GM19372 (cell line): ENCODE measurements at regions not wholly inside any gene's neighbourhood (a gene's known extent, or its start where the extent isn't known, plus 50 kb on each side); places are given as distances from the start of the nearest gene placed in this dataset.

Experiments
- ATAC-seq: cut with Tn5 transposase; IDR thresholded peaks from one replicate; pipeline ENCODE4 v1.9.1; 2021; ENCODE audit warnings: mild to moderate bottlenecking, low read depth, moderate library complexity; ENCODE audit not compliant: unreplicated experiment

- no peak for ATAC-seq
These were observed 376.9 kb downstream of the PPP3CA start for GRCh38 chr4:100970414-100970813.

- ATAC-seq: no peak
These were observed 377.4 kb downstream of the PPP3CA start for GRCh38 chr4:100969925-100970324.

DNA sequence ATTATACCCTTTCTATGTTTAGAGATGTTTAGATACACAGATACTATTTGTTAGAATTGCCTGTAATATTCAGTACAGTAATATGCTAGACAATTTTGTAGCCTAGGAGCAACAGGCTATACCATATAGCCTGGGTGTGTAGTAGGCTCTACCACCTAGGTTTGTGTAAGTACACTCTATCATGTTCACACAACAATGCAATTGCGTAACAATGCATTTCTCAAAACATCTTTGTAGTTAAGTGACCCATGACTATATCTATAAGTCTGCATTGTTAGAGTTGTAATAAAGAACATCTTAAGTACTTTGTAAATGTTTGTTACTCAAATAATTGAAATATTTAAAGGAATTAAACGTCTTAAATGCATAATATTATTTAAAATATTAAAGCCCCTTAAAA, 379.3 kb downstream of the PPP3CA start:
- ATAC-seq: no peak

DNA sequence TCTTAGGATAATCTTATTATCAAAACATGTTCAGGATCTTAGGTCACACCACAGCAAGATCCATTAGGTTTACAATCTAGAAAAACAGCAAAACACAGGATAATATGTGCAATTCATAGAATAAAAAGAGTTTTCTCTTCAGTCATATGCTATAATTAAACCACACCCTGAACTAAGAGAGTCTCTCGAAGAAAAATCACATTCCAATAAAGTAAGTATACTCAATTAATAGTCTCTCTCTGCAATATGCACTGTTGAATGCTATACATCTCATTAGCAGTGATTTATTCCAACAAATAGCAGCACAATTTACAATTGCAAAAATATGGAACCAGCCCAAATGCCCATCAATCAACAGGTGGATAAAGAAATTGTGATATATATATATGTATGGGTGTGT, 383.7 kb downstream of the PPP3CA start:
- no peak for ATAC-seq

GRCh38 chr4:100962698-100963097, 384.6 kb downstream of the PPP3CA start:
- no peak for ATAC-seq

- ATAC-seq: no peak
These were observed 387.1 kb downstream of the PPP3CA start for GRCh38 chr4:100960232-100960631.

DNA sequence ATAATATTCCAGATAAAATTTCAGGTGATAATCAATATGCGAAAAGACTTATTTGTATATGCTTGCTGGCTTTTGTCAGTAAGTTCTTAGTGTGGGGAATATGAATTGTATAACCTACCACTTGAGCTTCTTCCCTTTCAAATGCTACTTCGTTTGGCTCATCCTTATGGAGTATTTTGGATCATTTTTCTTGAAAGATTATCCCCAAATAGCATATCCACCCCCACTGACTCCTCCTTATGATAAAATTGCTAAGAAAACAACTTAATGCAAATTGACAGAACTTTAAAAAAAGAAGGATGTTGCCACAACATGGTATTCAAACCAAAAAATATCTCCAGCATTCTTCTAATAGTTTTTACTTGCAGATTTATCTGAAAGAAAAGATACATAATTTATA, 393.3 kb downstream of the PPP3CA start:
- no peak for ATAC-seq

DNA sequence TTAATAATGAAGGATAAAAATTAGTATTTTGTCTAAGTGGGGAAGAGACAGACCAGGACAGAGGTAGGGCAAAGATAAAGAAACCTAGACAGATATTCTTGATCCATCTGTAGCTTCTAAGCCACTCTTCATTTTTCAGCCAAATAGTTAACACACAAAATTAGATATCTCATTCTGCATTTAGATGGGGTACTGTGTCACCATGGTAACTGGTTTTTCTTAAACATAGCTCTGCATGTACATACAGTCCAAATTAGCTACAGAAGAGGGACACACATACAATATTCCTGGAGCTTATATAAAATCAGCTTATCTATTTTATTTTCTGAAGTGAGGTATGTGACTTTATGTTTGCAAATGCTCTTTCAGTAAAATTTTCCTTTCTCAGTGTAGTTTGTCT, 393.7 kb downstream of the PPP3CA start:
- ATAC-seq: no peak

DNA sequence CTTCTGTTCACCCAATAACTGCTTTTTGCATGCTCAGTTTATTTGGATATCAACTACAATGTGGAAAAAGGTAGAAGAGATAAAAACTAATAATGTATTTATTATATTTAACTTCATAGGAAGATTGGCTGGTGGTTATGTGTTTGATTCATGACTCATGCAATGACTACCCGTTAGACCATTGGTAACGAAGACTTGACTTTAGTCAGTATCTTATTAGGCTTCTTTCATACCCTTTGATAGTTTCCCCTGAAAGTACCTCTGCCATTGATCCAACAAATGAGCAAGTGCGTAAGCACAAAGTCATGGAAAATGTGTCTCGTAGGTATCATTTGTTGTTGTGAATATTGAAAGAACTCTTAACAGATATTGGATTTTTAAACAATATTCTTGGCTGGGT, 394.7 kb downstream of the PPP3CA start:
- ATAC-seq: no peak

DNA sequence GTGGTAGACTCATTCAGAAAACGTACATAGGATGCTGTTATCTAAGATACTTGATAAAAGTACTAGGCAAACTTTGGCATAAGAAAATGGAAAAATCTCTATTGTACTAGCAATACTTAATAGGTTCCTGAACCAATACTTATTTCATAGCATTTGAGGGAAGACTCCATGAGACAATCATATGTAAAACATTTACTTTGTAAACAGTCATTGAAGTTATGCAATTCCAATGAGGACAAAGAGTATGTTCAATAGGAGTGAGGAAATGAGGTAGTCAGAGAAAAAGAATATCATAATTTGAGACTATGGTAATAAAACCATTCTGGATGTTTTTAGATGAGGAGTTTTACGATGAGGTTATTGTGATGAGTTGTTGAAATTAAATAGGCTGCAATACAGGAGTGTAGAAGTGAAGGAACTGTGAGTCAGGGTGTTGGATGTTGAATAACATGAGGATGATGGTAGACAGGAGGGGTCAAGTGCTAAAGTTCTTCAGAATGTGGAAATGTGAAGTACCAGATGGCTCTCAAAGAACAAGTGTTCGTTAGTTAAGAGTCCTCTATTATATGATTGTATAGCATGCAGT, 397.9 kb downstream of the PPP3CA start:
- ATAC-seq: no peak

GRCh38 chr4:100948911-100949310, 398.4 kb downstream of the PPP3CA start:
- no peak for ATAC-seq

GRCh38 chr4:100945789-100946188, 401.5 kb downstream of the PPP3CA start:
- ATAC-seq: no peak

GRCh38 chr4:100938698-100939097, 408.6 kb downstream of the PPP3CA start:
- no peak for ATAC-seq

- no peak for ATAC-seq
These were observed 410.5 kb downstream of the PPP3CA start for GRCh38 chr4:100936661-100937375.

- ATAC-seq: no peak
These were observed 412.2 kb downstream of the PPP3CA start for GRCh38 chr4:100935090-100935489.

DNA sequence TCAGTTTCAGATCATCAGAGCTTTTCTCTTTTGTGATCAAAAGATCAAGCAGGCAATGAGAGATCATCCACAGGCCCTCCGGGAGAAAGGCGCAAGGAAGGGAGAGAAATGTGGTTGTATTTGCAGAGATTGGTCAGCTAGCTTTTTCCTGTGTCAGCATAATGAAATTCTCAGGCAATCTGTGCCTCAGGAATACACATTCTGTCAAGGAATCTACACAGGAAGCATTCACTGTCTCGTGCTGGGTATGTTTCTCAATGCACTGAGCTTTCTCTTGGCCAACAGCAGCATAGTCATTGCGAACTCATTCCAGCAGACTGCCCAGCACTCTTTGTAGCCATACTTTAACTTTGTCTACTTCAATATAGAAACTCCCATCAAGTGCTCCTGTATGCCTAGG, 413.7 kb downstream of the PPP3CA start:
- no peak for ATAC-seq

DNA sequence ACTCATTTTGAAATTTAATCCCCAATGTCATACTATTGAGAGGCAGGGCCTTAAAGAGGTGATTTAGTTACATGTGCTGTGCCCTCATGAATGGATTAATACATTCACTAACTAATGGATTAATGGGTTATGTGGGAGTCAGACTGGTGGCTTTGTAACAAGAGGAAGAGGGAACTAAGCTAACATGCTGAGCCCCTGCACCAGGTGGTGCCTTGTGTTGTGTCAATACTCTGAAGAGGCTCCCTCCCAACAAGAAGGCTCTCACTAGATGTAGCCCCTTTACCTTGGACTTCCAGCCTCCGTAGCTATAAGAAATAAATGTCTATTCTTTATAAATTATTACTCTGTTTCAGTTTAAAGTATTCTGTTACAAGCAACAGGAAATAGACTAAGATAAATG, 411.9 kb upstream of the EMCN start:
- ATAC-seq: no peak

GRCh38 chr4:100929135-100929534, 411.3 kb upstream of the EMCN start:
- no peak for ATAC-seq

DNA sequence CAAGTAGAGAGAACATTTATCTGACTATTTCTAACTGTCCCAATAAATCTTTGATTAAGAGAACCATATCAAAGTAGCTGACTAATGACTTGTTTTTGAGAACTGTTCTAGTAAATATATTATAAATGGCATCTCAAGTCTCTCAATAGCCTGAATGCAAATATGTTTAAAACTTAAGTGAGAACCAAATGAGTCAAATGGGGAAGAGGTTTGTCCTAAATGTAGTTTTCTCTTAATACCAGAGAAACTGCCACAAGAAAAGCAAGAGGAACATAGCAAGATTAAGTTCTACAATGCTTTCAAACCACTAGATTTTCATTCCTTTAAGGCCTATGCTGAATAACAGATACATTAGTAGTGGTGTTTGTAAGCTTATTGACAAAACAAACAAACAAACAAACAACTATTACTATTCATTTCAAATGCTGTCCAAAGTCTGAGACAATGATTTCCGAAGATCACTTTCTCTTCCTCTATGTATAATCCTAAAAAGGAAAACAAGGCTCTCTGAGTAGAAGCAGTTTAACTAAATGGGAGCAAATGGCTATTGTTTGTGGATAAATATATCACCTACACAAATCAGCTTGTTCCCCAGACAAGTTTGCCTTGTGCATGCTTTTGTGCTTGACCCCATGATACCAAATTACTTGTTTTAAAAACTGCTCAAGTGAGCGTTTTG, 408.4 kb upstream of the EMCN start:
- ATAC-seq: no peak

DNA sequence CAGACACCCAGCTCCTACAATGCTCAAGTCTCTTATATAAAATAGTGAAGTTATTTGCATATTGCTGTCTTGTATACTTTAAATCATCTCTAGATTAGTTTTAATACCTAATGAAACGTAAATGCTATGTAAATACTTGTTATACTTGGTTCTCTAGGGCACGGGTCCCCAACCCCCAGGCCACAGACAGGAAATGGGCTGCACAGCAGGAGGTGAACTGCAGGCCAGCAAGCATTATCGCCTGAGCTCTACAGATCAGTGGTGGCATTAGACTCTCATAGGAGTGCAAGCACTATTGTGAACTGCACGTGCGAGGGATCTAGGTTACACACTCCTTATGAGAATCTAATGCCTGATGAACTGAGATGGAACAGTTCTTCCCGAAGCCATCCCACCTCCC, 395.9 kb upstream of the EMCN start:
- no peak for ATAC-seq

GRCh38 chr4:100908540-100908939, 390.7 kb upstream of the EMCN start:
- no peak for ATAC-seq
